PC-3 (cell line): ENCODE measurements at regions not wholly inside any gene's neighbourhood (a gene's known extent, or its start where the extent isn't known, plus 50 kb on each side); places are given as distances from the start of the nearest gene placed in this dataset.

ENCODE experiments used
- CTCF ChIP-seq: fragments of 300-600 bp; sonication (generic); conservative IDR thresholded peaks from 2 replicates; pipeline ENCODE4 v1.5.1; 2017; ENCODE audit warnings: antibody characterized with exemption, low read depth, mild to moderate bottlenecking, low read length
- EZH2 ChIP-seq: fragments of 300-600 bp; sonication (generic); IDR thresholded peaks from one replicate; pipeline ENCODE4 v1.6.1; 2017; ENCODE audit warnings: antibody characterized with exemption, mild to moderate bottlenecking, low read length; ENCODE audit not compliant: unreplicated experiment
- EZH2phosphoT487 ChIP-seq: fragments of 300-600 bp; sonication (generic); IDR thresholded peaks from 2 replicates; pipeline ENCODE4 v1.6.1; 2018; ENCODE audit warnings: mild to moderate bottlenecking, antibody characterized with exemption, low read length, borderline replicate concordance

DNA sequence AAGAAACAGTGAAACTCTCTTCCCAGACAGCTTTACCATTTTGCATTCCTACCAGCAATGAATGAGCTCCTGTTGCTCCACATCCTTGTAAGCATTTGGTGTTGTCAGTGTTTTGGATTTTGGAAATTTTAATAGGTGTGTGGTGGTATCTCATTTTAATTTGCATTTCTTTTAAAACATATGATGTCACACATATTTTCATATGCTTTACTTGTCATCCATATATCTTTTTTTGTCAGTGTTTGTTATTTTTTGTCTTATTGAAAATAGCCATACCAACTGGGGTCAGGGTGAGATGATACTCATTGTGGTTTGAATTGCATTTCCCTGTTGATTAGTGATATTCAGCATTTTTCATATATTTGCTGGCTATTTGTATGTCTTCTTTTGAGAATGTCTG is 119.5 kb upstream of the FOXA2 start:
- TF ChIP-seq CTCF (no peak), EZH2phosphoT487 (no peak), EZH2 (no peak)
